SK-N-SH (cell line): ENCODE measurements at regions not wholly inside any gene's neighbourhood (a gene's known extent, or its start where the extent isn't known, plus 50 kb on each side); places are given as distances from the start of the nearest gene placed in this dataset.

ENCODE experiments used
- CTCF ChIA-PET: fragments of 300-600, 350-600 bp; formaldehyde crosslinking; extraction: SDS; loops from one replicate; lab custom pipeline; 2021; lab: Yijun Ruan, JAX
- POLR2A ChIA-PET: fragments of 350-600 bp; sonication (Branson Sonifier 250); formaldehyde crosslinking; extraction: SDS; loops from one replicate; lab custom pipeline; 2020; ENCODE audit warnings: antibody characterized with exemption, inconsistent platforms; lab: Yijun Ruan, JAX
- DNase-seq: peaks from one replicate; pipeline ENCODE4 v3.0.0; 2012
- H2AFZ ChIP-seq: fragments of 200-600 bp; sonication (generic); 2 replicates; pipeline ENCODE4 v1.8.1; 2016; ENCODE audit warnings: antibody characterized with exemption, mild to moderate bottlenecking, low read depth
- H3F3A ChIP-seq: fragments of 200-600 bp; sonication (generic); replicated peaks from 2 replicates; pipeline ENCODE3; 2016; ENCODE audit warnings: antibody characterized with exemption, mild to moderate bottlenecking; ENCODE audit not compliant: insufficient read depth
- H3K27ac ChIP-seq, 2 experiments: fragments of 200-500 bp in 1 of 2; fragments of 200-600 bp in 1 of 2; sonication (Bioruptor generic) in 1 of 2; sonication (generic), shearing (Covaris generic) in 1 of 2; 2 replicates each; pipeline versions ENCODE4 v1.5.1 to v1.6.1; 2014 to 2016; ENCODE audit warnings: low read depth in 2 of 2, inconsistent platforms in 1 of 2, low read length in 1 of 2, mild to moderate bottlenecking in 1 of 2, mixed read lengths in 1 of 2
- H3K27me3 ChIP-seq: fragments of 200-600 bp; sonication (generic), shearing (Covaris generic); 2 replicates; pipeline ENCODE4 v1.6.1; 2016; ENCODE audit warnings: mixed run types; ENCODE audit not compliant: insufficient read depth
- H3K36me3 ChIP-seq, 2 experiments: fragments of 200-500 bp in 1 of 2; fragments of 200-600 bp in 1 of 2; sonication (Bioruptor generic) in 1 of 2; sonication (generic) in 1 of 2; replicated peaks in 1 of 2; 2 replicates each; pipeline versions ENCODE3 to v1.5.1; 2014 to 2016; ENCODE audit warnings: low read length in 1 of 2, mild to moderate bottlenecking in 1 of 2; ENCODE audit not compliant: insufficient read depth in 2 of 2, control insufficient read depth in 1 of 2
- H3K4me1 ChIP-seq, 2 experiments: fragments of 200-500 bp in 1 of 2; fragments of 200-600 bp in 1 of 2; sonication (Bioruptor generic) in 1 of 2; sonication (generic), shearing (Covaris generic) in 1 of 2; 2 replicates each; pipeline versions ENCODE4 v1.5.1 to v1.6.1; 2014 to 2016; ENCODE audit warnings: low read depth in 1 of 2, low read length in 1 of 2, mixed run types in 1 of 2; ENCODE audit not compliant: insufficient read depth in 2 of 2, control insufficient read depth in 1 of 2
- H3K4me2 ChIP-seq: fragments of 200-600 bp; sonication (generic), shearing (Covaris generic); 2 replicates; pipeline ENCODE4 v1.6.1; 2017; ENCODE audit warnings: mixed run types
- H3K4me3 ChIP-seq, 2 experiments: fragments of 200-500 bp in 1 of 2; fragments of 200-600 bp in 1 of 2; sonication (Bioruptor generic) in 1 of 2; sonication (generic), shearing (Covaris generic) in 1 of 2; 2 replicates each; pipeline versions ENCODE4 v1.5.1 to v1.8.1; 2014 to 2016; ENCODE audit warnings: low read depth in 2 of 2, inconsistent platforms in 1 of 2, low read length in 1 of 2, mild to moderate bottlenecking in 1 of 2, mixed read lengths in 1 of 2, moderate library complexity in 1 of 2
- H3K79me2 ChIP-seq: fragments of 200-600 bp; sonication (generic); 2 replicates; pipeline ENCODE4 v1.8.1; 2017; ENCODE audit warnings: mild to moderate bottlenecking; ENCODE audit not compliant: insufficient read depth
- H3K9ac ChIP-seq: fragments of 200-600 bp; sonication (generic); 2 replicates; pipeline ENCODE4 v1.6.1; 2017; ENCODE audit warnings: mixed run types
- H3K9me2 ChIP-seq: fragments of 200-600 bp; sonication (generic); 2 replicates; pipeline ENCODE4 v1.6.1; 2017; ENCODE audit warnings: mixed run types
- H3K9me3 ChIP-seq: fragments of 200-600 bp; sonication (generic); 2 replicates; pipeline ENCODE4 v1.6.1; 2017; ENCODE audit warnings: mixed run types, mild to moderate bottlenecking, moderate library complexity
- H4K20me1 ChIP-seq: fragments of 200-600 bp; sonication (generic); 2 replicates; pipeline ENCODE4 v1.6.1; 2017; ENCODE audit warnings: mild to moderate bottlenecking, mixed run types; ENCODE audit not compliant: insufficient read depth
- CHD2 ChIP-seq: fragments of 150-350 bp; IDR thresholded peaks from 2 replicates; pipeline ENCODE4 v1.6.1; 2018; ENCODE audit warnings: low read length; ENCODE audit not compliant: partially characterized antibody
- FOSL2 ChIP-seq: IDR thresholded peaks from 2 replicates; pipeline ENCODE4 v1.4.0; 2012; ENCODE audit warnings: low read depth, mild to moderate bottlenecking, moderate library complexity, borderline replicate concordance
- GABPA ChIP-seq: IDR thresholded peaks from 2 replicates; pipeline ENCODE4 v1.4.0; 2012; ENCODE audit warnings: low read depth, mild to moderate bottlenecking
- JUND ChIP-seq: IDR thresholded peaks from 2 replicates; pipeline ENCODE4 v1.4.0; 2012
- MEF2A ChIP-seq: IDR thresholded peaks from 2 replicates; pipeline ENCODE4 v1.4.0; 2012; ENCODE audit warnings: low read depth, borderline replicate concordance
- MXI1 ChIP-seq: IDR thresholded peaks from 2 replicates; pipeline ENCODE4 v1.6.1; 2012; ENCODE audit warnings: mild to moderate bottlenecking, low read depth, low read length, improper control_type of control experiment
- RAD21 ChIP-seq: IDR thresholded peaks from 2 replicates; pipeline ENCODE4 v1.6.1; 2012; ENCODE audit warnings: mild to moderate bottlenecking, low read length
- RCOR1 ChIP-seq: fragments of 150-350 bp; IDR thresholded peaks from 2 replicates; pipeline ENCODE4 v1.6.1; 2017; ENCODE audit warnings: antibody characterized with exemption, low read length
- RXRA ChIP-seq: IDR thresholded peaks from 2 replicates; pipeline ENCODE4 v1.4.0; 2012; ENCODE audit warnings: low read depth, mild to moderate bottlenecking, borderline replicate concordance
- SIN3A ChIP-seq: IDR thresholded peaks from 2 replicates; pipeline ENCODE4 v1.6.1; 2012; ENCODE audit warnings: low read depth, mild to moderate bottlenecking, low read length, moderate library complexity, borderline replicate concordance
- TCF12 ChIP-seq: IDR thresholded peaks from 2 replicates; pipeline ENCODE4 v1.4.0; 2012
- TEAD4 ChIP-seq: IDR thresholded peaks from 2 replicates; pipeline ENCODE4 v1.4.0; 2012; ENCODE audit warnings: mild to moderate bottlenecking, borderline replicate concordance; ENCODE audit not compliant: insufficient read depth
- WGBS: methylation state at CpG from one replicate; pipeline ENCODE4 v1.1.6; 2017; ENCODE audit warnings: low lambda C conversion rate; 5-methylcytosine and 5-hydroxymethylcytosine counted together
- TF ChIP-seq, protein P1 (sequence below): IDR thresholded peaks from 2 replicates; pipeline ENCODE4 v1.4.0; 2012; ENCODE audit warnings: low read depth, borderline replicate concordance
- TF ChIP-seq, protein P2 (sequence below): IDR thresholded peaks from 2 replicates; pipeline ENCODE4; 2012
- TF ChIP-seq, protein P3 (sequence below): IDR thresholded peaks from 2 replicates; pipeline ENCODE4 v1.4.0; 2012; ENCODE audit warnings: low read depth
- TF ChIP-seq, protein P4 (sequence below): fragments of 150-350 bp; IDR thresholded peaks from 2 replicates; pipeline ENCODE4 v1.6.1; 2017; ENCODE audit warnings: antibody characterized with exemption, low read length, low read depth, borderline replicate concordance

DNA sequence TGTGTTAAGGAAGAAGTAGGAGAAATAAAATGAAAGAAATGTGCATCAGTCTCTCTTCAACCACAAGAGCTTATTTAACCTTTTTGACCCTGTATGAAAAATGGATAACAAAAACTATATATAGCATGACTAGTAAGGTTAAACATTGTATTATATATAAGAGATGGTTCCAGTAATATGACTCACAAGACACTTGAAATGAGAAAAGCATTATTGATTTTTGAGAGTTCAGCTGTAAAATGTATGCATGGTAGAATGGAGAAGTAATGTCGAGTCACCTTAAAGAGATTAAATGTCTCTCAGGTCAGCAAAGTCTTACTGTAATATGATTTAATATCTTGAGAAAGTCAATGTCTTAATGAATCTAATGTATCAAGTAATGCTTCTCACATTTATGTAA lies 860.9 kb downstream of the TAF11L14 start:
- ChIA-PET CTCF (no interaction called here), POLR2A (no interaction called here)
- Histone ChIP-seq H3K9ac (no peak overlapping the region), H3K9me3 (peaks cover 5% of the 10 kb centered on the region; the same call in 1 of the 2 replicates), H2AFZ (no peak overlapping the region), H3K9me2 (0 out of 2 replicates have a peak, but pooled peaks cover 3% of the 10 kb centered on the region), H3K36me3 (no peaks in the 10 kb centered on the region), H3K79me2 (no peaks in the 10 kb centered on the region), H3K4me2 (no peak overlapping the region), H3K27me3 (no peaks in the 10 kb centered on the region), H3K27ac (no peak overlapping the region), H3K4me3 (no peak overlapping the region), H3K4me1 (no peaks in the 10 kb centered on the region; a peak in 1 of 4 replicates), H3F3A (no peaks in the 10 kb centered on the region), H4K20me1 (no peaks in the 10 kb centered on the region)
- 0% methylated on average over 1 of the region's 1 CpG for WGBS
- no peak for DNase-seq
- TF ChIP-seq MEF2A = no peak

DNA sequence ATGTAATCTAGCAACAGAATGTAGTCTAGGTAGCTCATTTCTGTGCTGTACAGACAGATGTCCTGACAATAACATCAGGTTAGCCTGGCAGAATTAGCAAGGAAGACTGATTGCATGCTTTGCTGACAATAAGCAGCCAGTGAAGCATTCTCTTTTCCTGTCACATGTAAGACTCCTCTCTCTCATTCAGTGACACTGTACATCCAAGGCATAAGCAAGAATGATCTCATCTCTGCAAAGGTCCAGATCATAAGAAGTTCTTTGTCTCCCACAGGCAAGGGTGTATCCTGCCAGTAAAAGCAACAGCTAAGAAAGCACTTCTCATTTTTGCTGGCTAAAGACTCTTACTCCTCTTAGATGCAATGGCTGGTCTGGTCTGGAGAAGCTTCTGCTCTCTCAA lies 861.8 kb downstream of the TAF11L14 start:
- Histone ChIP-seq H3K36me3 (no peaks in the 10 kb centered on the region), H3K79me2 (no peaks in the 10 kb centered on the region), H3K9me2 (0 out of 2 replicates have a peak, but pooled peaks cover 3% of the 10 kb centered on the region), H4K20me1 (no peaks in the 10 kb centered on the region), H3K4me2 (no peak overlapping the region), H3K4me3 (no peak overlapping the region), H2AFZ (no peak overlapping the region), H3K27me3 (no peaks in the 10 kb centered on the region), H3K27ac (no peak overlapping the region), H3K9me3 (peaks cover 5% of the 10 kb centered on the region; the same call in 1 of the 2 replicates), H3F3A (no peaks in the 10 kb centered on the region), H3K4me1 (no peaks in the 10 kb centered on the region; a peak in 1 of 4 replicates), H3K9ac (no peak overlapping the region)
- TF ChIP-seq JUND (no peak), MXI1 (no peak), TCF12 (no peak), MEF2A (no peak), RAD21 (no peak), RXRA (no peak), TEAD4 (no peak), GABPA (no peak), RCOR1 (no peak), CHD2 (no peak), SIN3A (no peak), FOSL2 (no peak)
- TF ChIP-seq, protein P1, sequence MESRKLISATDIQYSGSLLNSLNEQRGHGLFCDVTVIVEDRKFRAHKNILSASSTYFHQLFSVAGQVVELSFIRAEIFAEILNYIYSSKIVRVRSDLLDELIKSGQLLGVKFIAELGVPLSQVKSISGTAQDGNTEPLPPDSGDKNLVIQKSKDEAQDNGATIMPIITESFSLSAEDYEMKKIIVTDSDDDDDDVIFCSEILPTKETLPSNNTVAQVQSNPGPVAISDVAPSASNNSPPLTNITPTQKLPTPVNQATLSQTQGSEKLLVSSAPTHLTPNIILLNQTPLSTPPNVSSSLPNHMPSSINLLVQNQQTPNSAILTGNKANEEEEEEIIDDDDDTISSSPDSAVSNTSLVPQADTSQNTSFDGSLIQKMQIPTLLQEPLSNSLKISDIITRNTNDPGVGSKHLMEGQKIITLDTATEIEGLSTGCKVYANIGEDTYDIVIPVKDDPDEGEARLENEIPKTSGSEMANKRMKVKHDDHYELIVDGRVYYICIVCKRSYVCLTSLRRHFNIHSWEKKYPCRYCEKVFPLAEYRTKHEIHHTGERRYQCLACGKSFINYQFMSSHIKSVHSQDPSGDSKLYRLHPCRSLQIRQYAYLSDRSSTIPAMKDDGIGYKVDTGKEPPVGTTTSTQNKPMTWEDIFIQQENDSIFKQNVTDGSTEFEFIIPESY = no peak
- TF ChIP-seq, protein P2, sequence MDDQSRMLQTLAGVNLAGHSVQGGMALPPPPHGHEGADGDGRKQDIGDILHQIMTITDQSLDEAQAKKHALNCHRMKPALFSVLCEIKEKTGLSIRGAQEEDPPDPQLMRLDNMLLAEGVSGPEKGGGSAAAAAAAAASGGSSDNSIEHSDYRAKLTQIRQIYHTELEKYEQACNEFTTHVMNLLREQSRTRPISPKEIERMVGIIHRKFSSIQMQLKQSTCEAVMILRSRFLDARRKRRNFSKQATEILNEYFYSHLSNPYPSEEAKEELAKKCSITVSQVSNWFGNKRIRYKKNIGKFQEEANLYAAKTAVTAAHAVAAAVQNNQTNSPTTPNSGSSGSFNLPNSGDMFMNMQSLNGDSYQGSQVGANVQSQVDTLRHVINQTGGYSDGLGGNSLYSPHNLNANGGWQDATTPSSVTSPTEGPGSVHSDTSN = no peak
- TF ChIP-seq, protein P3, sequence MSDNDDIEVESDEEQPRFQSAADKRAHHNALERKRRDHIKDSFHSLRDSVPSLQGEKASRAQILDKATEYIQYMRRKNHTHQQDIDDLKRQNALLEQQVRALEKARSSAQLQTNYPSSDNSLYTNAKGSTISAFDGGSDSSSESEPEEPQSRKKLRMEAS = no peak
- TF ChIP-seq, protein P4, sequence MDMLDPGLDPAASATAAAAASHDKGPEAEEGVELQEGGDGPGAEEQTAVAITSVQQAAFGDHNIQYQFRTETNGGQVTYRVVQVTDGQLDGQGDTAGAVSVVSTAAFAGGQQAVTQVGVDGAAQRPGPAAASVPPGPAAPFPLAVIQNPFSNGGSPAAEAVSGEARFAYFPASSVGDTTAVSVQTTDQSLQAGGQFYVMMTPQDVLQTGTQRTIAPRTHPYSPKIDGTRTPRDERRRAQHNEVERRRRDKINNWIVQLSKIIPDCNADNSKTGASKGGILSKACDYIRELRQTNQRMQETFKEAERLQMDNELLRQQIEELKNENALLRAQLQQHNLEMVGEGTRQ = no peak
- CTCF ChIA-PET = interaction anchor here (0.6 kb wide), 1 partner anchor 213 kb away, joined by 3 read pairs; no protein-coding TSS in a partner anchor
- POLR2A ChIA-PET = no interaction called here
- no peak for DNase-seq
